HCT116 (cell line): ENCODE measurements at regions not wholly inside any gene's neighbourhood (a gene's known extent, or its start where the extent isn't known, plus 50 kb on each side); places are given as distances from the start of the nearest gene placed in this dataset.

Experiments
- POLR2AphosphoS5 ChIP-seq: IDR thresholded peaks from 2 replicates; pipeline ENCODE4 v1.6.1; 2011; ENCODE audit warnings: mild to moderate bottlenecking, low read depth, low read length, moderate library complexity
- TF ChIP-seq, protein P1 (sequence below), 3 experiments: fragments of 200-600 bp in 1 of 3; sonication (generic) in 1 of 3; IDR thresholded peaks in 2 of 3; conservative IDR thresholded peaks in 1 of 3; 2 replicates each; pipeline ENCODE4 v1.5.1; 2012 to 2017; ENCODE audit warnings: low read depth in 2 of 3, low read length in 2 of 3, antibody characterized with exemption in 1 of 3, borderline replicate concordance in 1 of 3, control low read depth in 1 of 3, mild to moderate bottlenecking in 1 of 3, mixed read lengths in 1 of 3, mixed run types in 1 of 3, moderate library complexity in 1 of 3; ENCODE audit not compliant: insufficient read depth in 1 of 3
- TF ChIP-seq, protein P2 (sequence below): IDR thresholded peaks from 2 replicates; pipeline ENCODE4 v1.6.1; 2012

DNA sequence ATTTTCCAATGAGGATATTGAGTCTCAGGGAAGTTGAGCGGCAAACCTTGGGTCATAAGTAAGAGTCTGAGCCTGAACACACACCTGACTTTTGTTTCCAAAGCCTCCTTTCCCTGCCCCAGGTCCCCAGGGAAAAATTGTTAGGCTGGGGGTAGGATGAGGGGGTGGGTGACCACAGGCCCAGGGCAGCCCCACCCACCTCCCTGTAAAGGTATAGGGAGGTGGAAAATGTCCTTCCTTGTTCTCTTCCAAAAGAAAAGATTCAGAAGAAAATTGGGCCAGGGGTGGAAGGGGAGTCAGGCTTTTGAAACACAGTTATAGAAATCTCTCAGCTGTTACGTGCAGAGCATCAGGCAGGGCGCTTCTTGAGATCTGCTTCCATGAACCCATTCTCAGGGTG lies 129.7 kb upstream of the NGF start:
- no peak for TF ChIP-seq POLR2AphosphoS5
- TF ChIP-seq, protein P1, sequence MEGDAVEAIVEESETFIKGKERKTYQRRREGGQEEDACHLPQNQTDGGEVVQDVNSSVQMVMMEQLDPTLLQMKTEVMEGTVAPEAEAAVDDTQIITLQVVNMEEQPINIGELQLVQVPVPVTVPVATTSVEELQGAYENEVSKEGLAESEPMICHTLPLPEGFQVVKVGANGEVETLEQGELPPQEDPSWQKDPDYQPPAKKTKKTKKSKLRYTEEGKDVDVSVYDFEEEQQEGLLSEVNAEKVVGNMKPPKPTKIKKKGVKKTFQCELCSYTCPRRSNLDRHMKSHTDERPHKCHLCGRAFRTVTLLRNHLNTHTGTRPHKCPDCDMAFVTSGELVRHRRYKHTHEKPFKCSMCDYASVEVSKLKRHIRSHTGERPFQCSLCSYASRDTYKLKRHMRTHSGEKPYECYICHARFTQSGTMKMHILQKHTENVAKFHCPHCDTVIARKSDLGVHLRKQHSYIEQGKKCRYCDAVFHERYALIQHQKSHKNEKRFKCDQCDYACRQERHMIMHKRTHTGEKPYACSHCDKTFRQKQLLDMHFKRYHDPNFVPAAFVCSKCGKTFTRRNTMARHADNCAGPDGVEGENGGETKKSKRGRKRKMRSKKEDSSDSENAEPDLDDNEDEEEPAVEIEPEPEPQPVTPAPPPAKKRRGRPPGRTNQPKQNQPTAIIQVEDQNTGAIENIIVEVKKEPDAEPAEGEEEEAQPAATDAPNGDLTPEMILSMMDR (IDR thresholded peaks at IDR 0.05 in 2 of 3, conservative IDR thresholded peaks at IDR 0.05 in 1 of 3; ENCODE audit: borderline replicate concordance in 1 of 3, insufficient read depth in 1 of 3, low read depth in 2 of 3, low read length in 2 of 3) = no peak
- TF ChIP-seq, protein P2, sequence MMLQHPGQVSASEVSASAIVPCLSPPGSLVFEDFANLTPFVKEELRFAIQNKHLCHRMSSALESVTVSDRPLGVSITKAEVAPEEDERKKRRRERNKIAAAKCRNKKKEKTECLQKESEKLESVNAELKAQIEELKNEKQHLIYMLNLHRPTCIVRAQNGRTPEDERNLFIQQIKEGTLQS = no peak
